IMR-90 (cell line): ENCODE measurements at regions not wholly inside any gene's neighbourhood (a gene's known extent, or its start where the extent isn't known, plus 50 kb on each side); places are given as distances from the start of the nearest gene placed in this dataset.

Experiments
- ATAC-seq: fragments of 200-7000 bp; cut with Tn5 transposase; 2 replicates; pipeline ENCODE4 v1.9.1; 2020; ENCODE audit warnings: low read depth, mild to moderate bottlenecking, moderate library complexity
- BruUV-seq: library from RNA; stranded (reverse); fragments of 400-500 nt; replicated peaks from 2 replicates; lab custom pipeline; 2021; lab: Mats Ljungman, UMichigan
- CTCF ChIA-PET: fragments of 300-600 bp; formaldehyde crosslinking; extraction: SDS; loops from one replicate; lab custom pipeline; 2021; ENCODE audit warnings: antibody characterized with exemption; lab: Yijun Ruan, JAX
- POLR2A ChIA-PET: fragments of 300-600 bp; sonication (Branson Sonifier 250); formaldehyde crosslinking; loops from one replicate; lab custom pipeline; 2022; ENCODE audit warnings: antibody characterized with exemption; ENCODE audit not compliant: unreplicated experiment; lab: Charles Lee
- DNase-seq: peaks from one replicate; pipeline ENCODE4 v3.0.0; 2013
- H2AFZ ChIP-seq: replicated peaks from 2 replicates; pipeline ENCODE3; 2013; ENCODE audit warnings: low read length, mild to moderate bottlenecking; ENCODE audit not compliant: poor library complexity
- H2AK5ac ChIP-seq: 2 replicates; pipeline ENCODE4 v1.6.1; 2013; ENCODE audit warnings: low read depth, low read length, inconsistent platforms
- H2AK9ac ChIP-seq: replicated peaks from 2 replicates; pipeline ENCODE3; 2013; ENCODE audit warnings: mild to moderate bottlenecking, low read depth, low read length, moderate library complexity; ENCODE audit not compliant: poor library complexity
- H2BK120ac ChIP-seq: 2 replicates; pipeline ENCODE4 v1.6.1; 2013; ENCODE audit warnings: low read depth, low read length, inconsistent platforms
- H2BK15ac ChIP-seq: 3 replicates; pipeline ENCODE4 v1.6.1; 2013; ENCODE audit warnings: low read depth, low read length, inconsistent platforms
- H2BK20ac ChIP-seq: 2 replicates; pipeline ENCODE4 v1.6.1; 2013; ENCODE audit warnings: low read depth, mild to moderate bottlenecking, inconsistent platforms, low read length, moderate library complexity
- H2BK5ac ChIP-seq: 2 replicates; pipeline ENCODE4 v1.6.1; 2013; ENCODE audit warnings: mild to moderate bottlenecking, low read depth, low read length, inconsistent platforms; ENCODE audit not compliant: poor library complexity, severe bottlenecking
- H3K14ac ChIP-seq: replicated peaks from 2 replicates; pipeline ENCODE4 v1.6.1; 2013; ENCODE audit warnings: low read depth, low read length, inconsistent platforms
- H3K18ac ChIP-seq: 2 replicates; pipeline ENCODE4 v1.6.1; 2013; ENCODE audit warnings: low read depth, low read length, control low read depth
- H3K23ac ChIP-seq: 2 replicates; pipeline ENCODE4 v1.6.1; 2013; ENCODE audit warnings: low read depth, low read length, inconsistent platforms
- H3K27ac ChIP-seq: 2 replicates; pipeline ENCODE4 v1.5.1; 2013; ENCODE audit warnings: mild to moderate bottlenecking, control low read depth, low read length; ENCODE audit not compliant: insufficient read depth
- H3K27me3 ChIP-seq: 2 replicates; pipeline ENCODE4 v1.6.1; 2013; ENCODE audit warnings: low read length; ENCODE audit not compliant: control insufficient read depth, insufficient read depth
- H3K36me3 ChIP-seq: 2 replicates; pipeline ENCODE4 v1.6.1; 2013; ENCODE audit warnings: low read length, mixed read lengths; ENCODE audit not compliant: control insufficient read depth, insufficient read depth
- H3K4ac ChIP-seq: 2 replicates; pipeline ENCODE4 v1.6.1; 2013; ENCODE audit warnings: low read depth, low read length, inconsistent platforms
- H3K4me1 ChIP-seq: 2 replicates; pipeline ENCODE4 v1.6.1; 2013; ENCODE audit warnings: low read length, mixed read lengths; ENCODE audit not compliant: control insufficient read depth, insufficient read depth
- H3K4me2 ChIP-seq: 2 replicates; pipeline ENCODE4 v1.6.1; 2013; ENCODE audit warnings: low read depth, mild to moderate bottlenecking, control low read depth, low read length, moderate library complexity
- H3K4me3 ChIP-seq: 2 replicates; pipeline ENCODE4 v1.5.1; 2013; ENCODE audit warnings: low read depth, mild to moderate bottlenecking, control low read depth, low read length, moderate library complexity; ENCODE audit not compliant: insufficient read depth
- H3K56ac ChIP-seq: 2 replicates; pipeline ENCODE4 v1.6.1; 2013; ENCODE audit warnings: low read length, inconsistent platforms; ENCODE audit not compliant: insufficient read depth; ENCODE audit errors: extremely low read depth
- H3K79me1 ChIP-seq, 2 experiments: 2 replicates each; pipeline ENCODE4 v1.6.1; 2013; ENCODE audit warnings: low read length in 2 of 2, inconsistent platforms in 1 of 2, low read depth in 1 of 2
- H3K9ac ChIP-seq: 2 replicates; pipeline ENCODE4 v1.6.1; 2013; ENCODE audit warnings: low read depth, low read length, control low read depth
- H3K9me1 ChIP-seq: 2 replicates; pipeline ENCODE4 v1.6.1; 2013; ENCODE audit warnings: low read length, inconsistent platforms; ENCODE audit not compliant: insufficient read depth
- H3K9me3 ChIP-seq: 2 replicates; pipeline ENCODE4 v1.6.1; 2013; ENCODE audit warnings: low read length; ENCODE audit not compliant: control insufficient read depth, insufficient read depth
- H4K20me1 ChIP-seq: 2 replicates; pipeline ENCODE4 v1.6.1; 2013; ENCODE audit warnings: low read length, inconsistent platforms; ENCODE audit not compliant: insufficient read depth
- H4K5ac ChIP-seq: 2 replicates; pipeline ENCODE4 v1.6.1; 2013; ENCODE audit warnings: mild to moderate bottlenecking, low read depth, low read length, control low read depth
- H4K8ac ChIP-seq, 2 experiments: 2 replicates each; pipeline ENCODE4 v1.6.1; 2013; ENCODE audit warnings: low read depth in 2 of 2, low read length in 2 of 2, control low read depth in 1 of 2, inconsistent platforms in 1 of 2
- H4K91ac ChIP-seq: 2 replicates; pipeline ENCODE4 v1.6.1; 2013; ENCODE audit warnings: low read depth, low read length, inconsistent platforms; ENCODE audit not compliant: insufficient read depth
- BHLHE40 ChIP-seq: fragments of 150-350 bp; IDR thresholded peaks from 2 replicates; pipeline ENCODE4 v1.6.1; 2016; ENCODE audit warnings: mild to moderate bottlenecking, low read depth, low read length
- POLR2A ChIP-seq: IDR thresholded peaks from 2 replicates; pipeline ENCODE4 v1.6.1; 2012; ENCODE audit warnings: mild to moderate bottlenecking, low read depth, low read length
- RFX5 ChIP-seq: IDR thresholded peaks from 2 replicates; pipeline ENCODE4 v1.8.0; 2012; ENCODE audit warnings: low read depth, mild to moderate bottlenecking, low read length, moderate library complexity
- WGBS, 2 experiments: methylation state at CpG; one replicate each; pipeline versions ENCODE4 v1.1.5 to v1.1.7; 2013; ENCODE audit warnings: missing lambda C conversion rate in 2 of 2; ENCODE audit not compliant: insufficient read length in 1 of 2; ENCODE audit errors: extremely low coverage in 2 of 2; 5-methylcytosine and 5-hydroxymethylcytosine counted together
- dilution Hi-C: fragments of 300-500 bp; cut with HindIII; formaldehyde crosslinking; loops from one replicate; pipeline ENCODE4 v1.14.3; 2018; ENCODE audit warnings: low sequenced_read_pairs; ENCODE audit not compliant: unreplicated experiment
- in situ Hi-C: fragments of 300-500 bp; cut with MboI; formaldehyde crosslinking; loops from 3 replicates; pipeline ENCODE4 v1.14.3; 2019; ENCODE audit warnings: low sequenced_read_pairs, inconsistent platforms, mixed read lengths
- intact Hi-C: fragments of 100-400 bp; cut with micrococcal nuclease; formaldehyde crosslinking; loops from 2 replicates; pipeline ENCODE4 v1.10.0; 2022
- TF ChIP-seq, protein P1 (sequence below): fragments of 150-350 bp; IDR thresholded peaks from 2 replicates; pipeline ENCODE4 v1.6.1; 2016; ENCODE audit warnings: low read depth, mild to moderate bottlenecking, low read length, moderate library complexity, borderline replicate concordance
- TF ChIP-seq, protein P2 (sequence below): fragments of 150-350 bp; IDR thresholded peaks from 2 replicates; pipeline ENCODE4 v1.6.1; 2017; ENCODE audit warnings: mild to moderate bottlenecking, antibody characterized with exemption, low read length, low read depth

DNA sequence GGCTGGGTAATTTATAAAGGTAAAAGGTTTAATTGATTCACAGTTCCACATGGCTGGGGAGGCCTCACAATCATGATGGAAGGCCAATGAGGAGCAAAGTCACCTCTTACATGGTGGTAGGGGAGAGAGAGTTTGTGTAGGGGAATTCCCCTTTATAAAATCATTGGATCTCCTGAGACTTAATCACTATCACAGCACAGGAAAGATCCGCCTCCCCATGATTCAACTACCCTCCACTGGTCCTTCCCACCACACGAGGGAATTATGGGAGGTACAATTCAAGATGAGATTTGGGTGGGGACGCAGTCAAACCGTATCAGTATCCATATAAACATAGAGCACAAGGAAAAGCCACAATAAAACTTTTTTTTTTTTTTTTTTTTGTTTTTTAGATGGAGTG is 172.6 kb upstream of the PIEZO2 start:
- in situ Hi-C loops = no loop called here
- WGBS, 2 experiments = no CpG with 5 or more reads among the region's 4 CpGs

More for the DNA sequence above, 172.6 kb upstream of the PIEZO2 start:
- Histone ChIP-seq H3K9ac (no peak overlapping the region), H2BK20ac (peak overlapping the region; percentile 83), H4K20me1 (0 out of 2 replicates have a peak, but pooled peaks cover 3% of the 10 kb centered on the region), H3K14ac (peak overlapping the region; percentile 71; the same call in 1 of the 2 replicates), H2BK5ac (peak overlapping the region; percentile 53), H3K56ac (no peak overlapping the region), H3K23ac (no peak overlapping the region), H2AK9ac (no peak overlapping the region), H4K91ac (peak overlapping the region; percentile 78), H2BK15ac (peak overlapping the region; percentile 64; the same call in 2 of the 3 replicates), H3K4me3 (no peak overlapping the region), H3K9me3 (no peaks in the 10 kb centered on the region), H3K18ac (peak overlapping the region; percentile 43; the same call in 1 of the 2 replicates), H2AK5ac (0 out of 2 replicates have a peak overlapping the region, but pooled peaks have one; percentile 63), H3K27me3 (no peaks in the 10 kb centered on the region), H3K36me3 (no peaks in the 10 kb centered on the region), H3K4ac (peak overlapping the region; percentile 77; the same call in 1 of the 2 replicates), H3K79me1 (no peaks in the 10 kb centered on the region), H3K27ac (no peak overlapping the region), H3K4me2 (no peak overlapping the region), H2AFZ (no peak overlapping the region), H3K9me1 (peaks cover 13% of the 10 kb centered on the region), H4K8ac (peak overlapping the region in 1 of 2 experiments; percentile 67; a peak in 1 of 4 replicates), H4K5ac (no peak overlapping the region), H3K4me1 (peaks cover 29% of the 10 kb centered on the region), H2BK120ac (peak overlapping the region; percentile 90)
- ChIA-PET POLR2A (no interaction called here), CTCF (no interaction called here)
- no TSS peak for BruUV-seq
- intact Hi-C loops = no loop called here
- dilution Hi-C loops = no loop called here
- ATAC-seq = no peak
- DNase-seq = peak; percentile 12
- TF ChIP-seq, protein P1, sequence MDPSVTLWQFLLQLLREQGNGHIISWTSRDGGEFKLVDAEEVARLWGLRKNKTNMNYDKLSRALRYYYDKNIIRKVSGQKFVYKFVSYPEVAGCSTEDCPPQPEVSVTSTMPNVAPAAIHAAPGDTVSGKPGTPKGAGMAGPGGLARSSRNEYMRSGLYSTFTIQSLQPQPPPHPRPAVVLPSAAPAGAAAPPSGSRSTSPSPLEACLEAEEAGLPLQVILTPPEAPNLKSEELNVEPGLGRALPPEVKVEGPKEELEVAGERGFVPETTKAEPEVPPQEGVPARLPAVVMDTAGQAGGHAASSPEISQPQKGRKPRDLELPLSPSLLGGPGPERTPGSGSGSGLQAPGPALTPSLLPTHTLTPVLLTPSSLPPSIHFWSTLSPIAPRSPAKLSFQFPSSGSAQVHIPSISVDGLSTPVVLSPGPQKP = no peak
- TF ChIP-seq BHLHE40 (no peak), POLR2A (no peak), RFX5 (no peak)
- TF ChIP-seq, protein P2, sequence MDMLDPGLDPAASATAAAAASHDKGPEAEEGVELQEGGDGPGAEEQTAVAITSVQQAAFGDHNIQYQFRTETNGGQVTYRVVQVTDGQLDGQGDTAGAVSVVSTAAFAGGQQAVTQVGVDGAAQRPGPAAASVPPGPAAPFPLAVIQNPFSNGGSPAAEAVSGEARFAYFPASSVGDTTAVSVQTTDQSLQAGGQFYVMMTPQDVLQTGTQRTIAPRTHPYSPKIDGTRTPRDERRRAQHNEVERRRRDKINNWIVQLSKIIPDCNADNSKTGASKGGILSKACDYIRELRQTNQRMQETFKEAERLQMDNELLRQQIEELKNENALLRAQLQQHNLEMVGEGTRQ = no peak
